OCI-LY7 (cell line): ENCODE measurements at regions not wholly inside any gene's neighbourhood (a gene's known extent, or its start where the extent isn't known, plus 50 kb on each side); places are given as distances from the start of the nearest gene placed in this dataset.

Experiments
- BruUV-seq: library from RNA; stranded (reverse); fragments of 400-500 nt; replicated peaks from 2 replicates; lab custom pipeline; 2021; lab: Mats Ljungman, UMichigan
- CTCF ChIA-PET: fragments of 300-600 bp; sonication (Branson Sonifier 250); formaldehyde crosslinking; loops from one replicate; lab custom pipeline; 2022; ENCODE audit warnings: antibody characterized with exemption; ENCODE audit not compliant: unreplicated experiment; lab: Charles Lee
- POLR2A ChIA-PET: fragments of 300-600 bp; sonication (Branson Sonifier 250); formaldehyde crosslinking; loops from one replicate; lab custom pipeline; 2022; ENCODE audit warnings: antibody characterized with exemption; lab: Charles Lee
- DNase-seq: peaks from one replicate; pipeline ENCODE4 v3.0.0-alpha.2; 2015; ENCODE audit warnings: low spot score
- H2AFZ ChIP-seq: fragments of 200-600 bp; sonication (generic), shearing (Covaris generic); 2 replicates; pipeline ENCODE4 v1.6.1; 2014; ENCODE audit warnings: mild to moderate bottlenecking, antibody characterized with exemption, low read length, moderate library complexity
- H3K27ac ChIP-seq: fragments of 200-600 bp; sonication (generic); 2 replicates; pipeline ENCODE4 v1.5.1; 2014; ENCODE audit warnings: mixed run types, low read depth, mild to moderate bottlenecking, moderate library complexity, low read length, inconsistent platforms; ENCODE audit not compliant: poor library complexity, severe bottlenecking
- H3K36me3 ChIP-seq: fragments of 200-600 bp; sonication (generic); 2 replicates; pipeline ENCODE4 v1.6.1; 2014; ENCODE audit warnings: mild to moderate bottlenecking, antibody characterized with exemption, low read length, moderate library complexity, mixed read lengths; ENCODE audit not compliant: insufficient read depth
- H3K4me1 ChIP-seq: fragments of 200-600 bp; sonication (generic); 2 replicates; pipeline ENCODE4 v1.5.1; 2014; ENCODE audit warnings: mild to moderate bottlenecking, low read length; ENCODE audit not compliant: insufficient read depth, poor library complexity, severe bottlenecking
- H3K4me2 ChIP-seq: fragments of 200-600 bp; sonication (generic); 2 replicates; pipeline ENCODE4 v1.6.1; 2014; ENCODE audit warnings: mild to moderate bottlenecking, low read length
- H3K4me3 ChIP-seq: fragments of 200-600 bp; sonication (generic); 2 replicates; pipeline ENCODE4 v1.5.1; 2014; ENCODE audit warnings: mild to moderate bottlenecking, low read depth, low read length; ENCODE audit not compliant: poor library complexity, severe bottlenecking
- H3K79me2 ChIP-seq: fragments of 200-600 bp; sonication (generic); 2 replicates; pipeline ENCODE4 v1.6.1; 2016; ENCODE audit warnings: low read depth, mild to moderate bottlenecking, low read length, moderate library complexity, mixed read lengths; ENCODE audit not compliant: insufficient read depth
- H3K9me2 ChIP-seq: fragments of 200-600 bp; sonication (generic); 2 replicates; pipeline ENCODE4 v1.6.1; 2016; ENCODE audit warnings: mild to moderate bottlenecking, low read length, mixed read lengths; ENCODE audit not compliant: insufficient read depth
- H3K9me3 ChIP-seq: fragments of 200-600 bp; sonication (generic); 2 replicates; pipeline ENCODE4 v1.6.1; 2014; ENCODE audit warnings: mild to moderate bottlenecking, mixed run types, low read length, mixed read lengths
- H4K20me1 ChIP-seq: fragments of 200-600 bp; sonication (generic); 2 replicates; pipeline ENCODE4 v1.6.1; 2014; ENCODE audit warnings: mild to moderate bottlenecking, antibody characterized with exemption, low read length, moderate library complexity, mixed read lengths; ENCODE audit not compliant: insufficient read depth
- EZH2phosphoT487 ChIP-seq: fragments of 200-600 bp; sonication (generic); IDR thresholded peaks from 2 replicates; pipeline ENCODE4 v1.6.1; 2018; ENCODE audit warnings: low read depth, borderline replicate concordance, mild to moderate bottlenecking, mixed run types, antibody characterized with exemption, low read length, moderate library complexity, mixed read lengths
- intact Hi-C: fragments of 100-400 bp; cut with micrococcal nuclease; formaldehyde crosslinking; loops from one replicate; pipeline ENCODE4 v1.10.0; 2022; ENCODE audit not compliant: unreplicated experiment
- TF ChIP-seq, protein P1 (sequence below): fragments of 200-600 bp; sonication (generic); conservative IDR thresholded peaks from 2 replicates; pipeline ENCODE4 v1.5.1; 2014; ENCODE audit warnings: mild to moderate bottlenecking, antibody characterized with exemption, low read length, moderate library complexity, mixed read lengths

DNA sequence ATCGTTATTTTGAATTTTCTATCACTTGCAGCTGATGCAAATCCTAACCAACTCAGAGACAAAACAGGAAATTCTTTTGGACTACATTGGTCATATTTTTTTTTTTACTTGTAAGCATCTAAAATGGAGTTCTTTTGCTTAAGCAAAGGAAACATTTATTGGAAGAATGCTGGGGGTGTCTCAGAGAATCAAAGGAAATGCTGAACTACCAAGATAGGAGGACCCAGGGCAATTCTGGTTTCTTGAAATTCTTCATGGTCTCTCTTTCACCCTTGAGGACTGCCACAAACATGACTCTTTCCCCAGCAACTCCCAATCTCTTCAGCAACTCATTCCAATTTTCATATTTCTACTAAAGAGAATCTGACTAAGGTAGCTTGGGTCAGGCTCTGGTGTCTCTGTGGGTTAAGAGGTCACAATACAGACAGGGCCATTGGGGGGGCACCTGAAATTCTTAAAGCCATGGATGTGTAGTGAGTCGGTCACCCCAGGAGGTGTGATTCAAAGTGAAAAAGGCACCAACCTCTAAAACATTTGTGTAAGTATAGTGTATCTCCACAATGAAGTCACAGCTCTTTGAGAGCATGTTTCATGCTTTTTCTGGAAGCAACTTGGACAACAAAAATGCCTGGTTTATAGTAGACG lies 171.1 kb upstream of the FGGY start:
- CTCF ChIA-PET = no interaction called here
- TF ChIP-seq EZH2phosphoT487 = no peak
- TF ChIP-seq, protein P1, sequence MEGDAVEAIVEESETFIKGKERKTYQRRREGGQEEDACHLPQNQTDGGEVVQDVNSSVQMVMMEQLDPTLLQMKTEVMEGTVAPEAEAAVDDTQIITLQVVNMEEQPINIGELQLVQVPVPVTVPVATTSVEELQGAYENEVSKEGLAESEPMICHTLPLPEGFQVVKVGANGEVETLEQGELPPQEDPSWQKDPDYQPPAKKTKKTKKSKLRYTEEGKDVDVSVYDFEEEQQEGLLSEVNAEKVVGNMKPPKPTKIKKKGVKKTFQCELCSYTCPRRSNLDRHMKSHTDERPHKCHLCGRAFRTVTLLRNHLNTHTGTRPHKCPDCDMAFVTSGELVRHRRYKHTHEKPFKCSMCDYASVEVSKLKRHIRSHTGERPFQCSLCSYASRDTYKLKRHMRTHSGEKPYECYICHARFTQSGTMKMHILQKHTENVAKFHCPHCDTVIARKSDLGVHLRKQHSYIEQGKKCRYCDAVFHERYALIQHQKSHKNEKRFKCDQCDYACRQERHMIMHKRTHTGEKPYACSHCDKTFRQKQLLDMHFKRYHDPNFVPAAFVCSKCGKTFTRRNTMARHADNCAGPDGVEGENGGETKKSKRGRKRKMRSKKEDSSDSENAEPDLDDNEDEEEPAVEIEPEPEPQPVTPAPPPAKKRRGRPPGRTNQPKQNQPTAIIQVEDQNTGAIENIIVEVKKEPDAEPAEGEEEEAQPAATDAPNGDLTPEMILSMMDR = no peak

DNA sequence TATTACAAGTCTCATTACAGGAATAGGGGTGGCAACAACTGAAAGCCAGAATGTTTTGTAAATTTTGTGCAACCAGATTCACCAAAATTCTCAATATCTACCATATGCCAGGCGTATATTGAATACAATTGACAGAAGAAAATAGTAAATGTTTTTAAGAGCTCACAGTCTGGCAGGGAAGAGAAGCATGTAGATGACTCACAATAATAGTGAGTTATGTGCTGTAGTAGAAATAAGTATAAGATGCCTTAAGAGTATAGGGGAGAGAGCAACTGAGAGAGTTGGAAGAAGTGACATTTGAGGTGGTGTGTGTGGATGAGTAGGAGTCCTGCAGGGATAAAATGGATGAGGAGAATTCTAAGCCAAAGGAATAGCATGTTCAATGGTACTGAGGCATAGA lies 170.5 kb upstream of the FGGY start:
- Histone ChIP-seq H3K79me2 (no peaks in the 10 kb centered on the region), H4K20me1 (no peaks in the 10 kb centered on the region), H2AFZ (no peak overlapping the region), H3K4me2 (no peak overlapping the region), H3K4me3 (no peak overlapping the region), H3K36me3 (no peaks in the 10 kb centered on the region), H3K9me2 (no peaks in the 10 kb centered on the region), H3K27ac (no peak overlapping the region), H3K9me3 (no peaks in the 10 kb centered on the region), H3K4me1 (no peaks in the 10 kb centered on the region)
- BruUV-seq = no TSS peak
- ChIA-PET POLR2A (no interaction called here), CTCF (no interaction called here)
- TF ChIP-seq, protein P1 = no peak
- TF ChIP-seq EZH2phosphoT487 = no peak
- DNase-seq = no peak
- intact Hi-C loops = no loop called here

More for the DNA sequence above, 171.1 kb upstream of the FGGY start:
- Histone ChIP-seq H3K9me2 (no peaks in the 10 kb centered on the region), H3K9me3 (no peaks in the 10 kb centered on the region), H3K4me3 (no peak overlapping the region), H3K36me3 (no peaks in the 10 kb centered on the region), H4K20me1 (no peaks in the 10 kb centered on the region), H2AFZ (no peak overlapping the region), H3K27ac (no peak overlapping the region), H3K4me1 (no peaks in the 10 kb centered on the region), H3K79me2 (no peaks in the 10 kb centered on the region), H3K4me2 (no peak overlapping the region)
- POLR2A ChIA-PET = no interaction called here
- DNase-seq = no peak
- intact Hi-C loops = no loop called here
- no TSS peak for BruUV-seq

DNA sequence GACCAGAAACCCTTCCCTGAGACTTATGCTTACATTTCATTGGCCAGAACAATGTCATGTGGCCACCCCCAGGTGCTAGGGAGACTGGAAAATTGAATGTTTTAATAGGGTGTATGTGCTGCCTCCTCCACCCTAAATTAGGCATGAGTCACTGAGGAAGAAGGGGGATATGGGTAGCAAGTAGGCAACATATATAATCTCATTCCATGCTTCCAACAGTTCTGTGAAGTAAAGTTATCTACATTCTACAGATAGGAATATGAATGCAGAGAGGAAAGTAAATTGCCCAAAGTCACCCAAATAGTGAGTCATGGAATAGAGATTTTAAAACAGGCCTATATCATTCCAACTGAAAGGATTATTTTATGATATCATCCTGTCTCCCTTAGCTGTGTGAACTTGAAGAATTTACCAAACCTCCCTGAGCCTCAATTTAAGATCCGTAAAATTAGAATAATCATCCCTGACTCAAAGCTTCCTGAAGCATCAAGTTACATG lies 168.6 kb upstream of the FGGY start:
- Histone ChIP-seq H2AFZ (no peak overlapping the region), H3K4me1 (no peaks in the 10 kb centered on the region), H3K9me2 (no peaks in the 10 kb centered on the region), H3K9me3 (no peaks in the 10 kb centered on the region), H3K4me3 (no peak overlapping the region), H3K79me2 (no peaks in the 10 kb centered on the region), H4K20me1 (no peaks in the 10 kb centered on the region), H3K36me3 (no peaks in the 10 kb centered on the region), H3K4me2 (no peak overlapping the region), H3K27ac (no peak overlapping the region)
- TF ChIP-seq, protein P1 = no peak
- TF ChIP-seq EZH2phosphoT487 = no peak
- intact Hi-C loops = no loop called here
- no TSS peak for BruUV-seq
- POLR2A ChIA-PET = no interaction called here
- no peak for DNase-seq
- CTCF ChIA-PET = no interaction called here
